ENCODE measurements at regions not wholly inside any gene's neighbourhood (a gene's known extent, or its start where the extent isn't known, plus 50 kb on each side); places are given as distances from the start of the nearest gene placed in this dataset.

GRCh38 chr18:78528411-78529258 is 451.0 kb upstream of the SALL3 start:
- intact Hi-C loops (cut with DNase I) = no loop called here
- peaks cover 0 to 4% of the 10 kb centered on the region in 2 donors for H3K4me1 ChIP-seq
- no peak overlapping the region for H3K27ac ChIP-seq
- no peaks in the 10 kb centered on the region for H3K9me3 ChIP-seq
- peaks cover 0 to 8% of the 10 kb centered on the region in 2 donors for H3K27me3 ChIP-seq
- H3K4me3 ChIP-seq = no peak overlapping the region
- ATAC-seq (no peak), DNase-seq (no peak)
- TF ChIP-seq, protein P1, sequence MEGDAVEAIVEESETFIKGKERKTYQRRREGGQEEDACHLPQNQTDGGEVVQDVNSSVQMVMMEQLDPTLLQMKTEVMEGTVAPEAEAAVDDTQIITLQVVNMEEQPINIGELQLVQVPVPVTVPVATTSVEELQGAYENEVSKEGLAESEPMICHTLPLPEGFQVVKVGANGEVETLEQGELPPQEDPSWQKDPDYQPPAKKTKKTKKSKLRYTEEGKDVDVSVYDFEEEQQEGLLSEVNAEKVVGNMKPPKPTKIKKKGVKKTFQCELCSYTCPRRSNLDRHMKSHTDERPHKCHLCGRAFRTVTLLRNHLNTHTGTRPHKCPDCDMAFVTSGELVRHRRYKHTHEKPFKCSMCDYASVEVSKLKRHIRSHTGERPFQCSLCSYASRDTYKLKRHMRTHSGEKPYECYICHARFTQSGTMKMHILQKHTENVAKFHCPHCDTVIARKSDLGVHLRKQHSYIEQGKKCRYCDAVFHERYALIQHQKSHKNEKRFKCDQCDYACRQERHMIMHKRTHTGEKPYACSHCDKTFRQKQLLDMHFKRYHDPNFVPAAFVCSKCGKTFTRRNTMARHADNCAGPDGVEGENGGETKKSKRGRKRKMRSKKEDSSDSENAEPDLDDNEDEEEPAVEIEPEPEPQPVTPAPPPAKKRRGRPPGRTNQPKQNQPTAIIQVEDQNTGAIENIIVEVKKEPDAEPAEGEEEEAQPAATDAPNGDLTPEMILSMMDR (IDR thresholded peaks at IDR 0.05) = no peak
- no peaks in the 10 kb centered on the region for H3K36me3 ChIP-seq

DNA sequence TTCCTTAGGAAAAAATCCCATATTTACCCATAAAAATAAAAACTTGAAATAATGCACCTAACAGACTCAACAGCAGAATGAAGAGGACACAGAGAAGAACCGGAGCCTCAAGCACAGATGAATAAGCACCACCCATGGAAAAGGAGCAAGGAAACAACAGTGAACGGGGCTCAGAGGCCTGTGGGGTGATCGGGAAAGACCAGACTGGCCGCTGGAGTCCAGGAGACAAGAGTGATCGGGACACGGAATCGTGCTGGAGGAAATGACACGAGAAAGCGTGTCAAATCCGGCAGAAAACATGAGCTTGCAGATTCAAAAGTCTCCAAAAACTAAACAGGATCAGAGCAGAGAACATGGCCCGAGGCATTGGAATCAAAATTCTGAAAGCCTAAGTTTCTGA is 448.0 kb upstream of the SALL3 start:
- H3K27me3 ChIP-seq = peaks cover 0 to 8% of the 10 kb centered on the region in 2 donors
- no peak for DNase-seq
- H3K27ac ChIP-seq = no peak overlapping the region
- intact Hi-C loops (cut with DNase I) = no loop called here
- no peak overlapping the region for H3K4me3 ChIP-seq
- no peak for ATAC-seq
- TF ChIP-seq, protein P1 (IDR thresholded peaks at IDR 0.05) = no peak
- no peaks in the 10 kb centered on the region for H3K9me3 ChIP-seq
- no peaks in the 10 kb centered on the region for H3K36me3 ChIP-seq
- H3K4me1 ChIP-seq = no peaks in the 10 kb centered on the region

DNA sequence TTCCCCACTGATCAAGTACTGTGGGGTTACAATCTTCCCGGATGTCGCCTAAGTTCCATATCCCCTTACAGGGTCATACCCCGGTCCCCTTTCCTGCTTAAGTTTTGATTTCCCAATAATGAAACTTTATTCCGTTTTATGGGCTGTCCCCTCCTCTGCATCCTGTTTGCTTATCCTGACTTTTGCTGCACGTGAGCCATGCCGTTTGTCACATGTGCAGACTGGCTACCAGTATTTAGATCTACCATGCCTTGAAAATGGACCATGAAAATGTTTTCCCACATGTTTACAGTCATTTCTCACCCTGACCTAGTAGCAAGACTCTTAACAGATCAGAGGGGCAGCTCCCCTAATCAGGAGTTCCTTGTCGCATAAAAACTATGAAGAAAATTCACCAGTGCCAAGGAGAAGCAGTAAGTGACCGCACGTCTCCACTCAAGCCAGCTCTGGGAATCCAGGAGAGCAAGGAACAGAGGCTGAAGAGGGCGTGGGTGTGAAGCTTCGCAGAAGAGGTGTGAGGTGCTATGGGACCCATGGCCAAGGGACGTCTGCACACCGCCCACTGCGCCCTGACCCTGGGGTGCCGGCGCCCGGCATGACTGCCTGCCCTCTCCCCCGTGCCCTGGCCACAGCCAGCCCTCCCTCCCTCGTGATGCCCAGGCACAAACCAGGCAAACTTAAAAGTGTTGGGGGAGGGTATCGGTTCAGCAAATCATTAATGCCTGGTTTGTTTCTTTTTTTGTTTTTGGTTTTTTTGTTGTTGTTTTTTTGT is 440.8 kb upstream of the SALL3 start:
- ATAC-seq = no peak
- H3K36me3 ChIP-seq = no peaks in the 10 kb centered on the region
- DNase-seq = no peak
- intact Hi-C loops (cut with DNase I) = no loop called here
- no peak overlapping the region for H3K4me3 ChIP-seq
- peaks cover 3 to 14% of the 10 kb centered on the region in 2 donors for H3K4me1 ChIP-seq
- no peaks in the 10 kb centered on the region for H3K27me3 ChIP-seq
- no peaks in the 10 kb centered on the region for H3K9me3 ChIP-seq
- H3K27ac ChIP-seq = no peak overlapping the region
- TF ChIP-seq, protein P1 (IDR thresholded peaks at IDR 0.05) = no peak

DNA sequence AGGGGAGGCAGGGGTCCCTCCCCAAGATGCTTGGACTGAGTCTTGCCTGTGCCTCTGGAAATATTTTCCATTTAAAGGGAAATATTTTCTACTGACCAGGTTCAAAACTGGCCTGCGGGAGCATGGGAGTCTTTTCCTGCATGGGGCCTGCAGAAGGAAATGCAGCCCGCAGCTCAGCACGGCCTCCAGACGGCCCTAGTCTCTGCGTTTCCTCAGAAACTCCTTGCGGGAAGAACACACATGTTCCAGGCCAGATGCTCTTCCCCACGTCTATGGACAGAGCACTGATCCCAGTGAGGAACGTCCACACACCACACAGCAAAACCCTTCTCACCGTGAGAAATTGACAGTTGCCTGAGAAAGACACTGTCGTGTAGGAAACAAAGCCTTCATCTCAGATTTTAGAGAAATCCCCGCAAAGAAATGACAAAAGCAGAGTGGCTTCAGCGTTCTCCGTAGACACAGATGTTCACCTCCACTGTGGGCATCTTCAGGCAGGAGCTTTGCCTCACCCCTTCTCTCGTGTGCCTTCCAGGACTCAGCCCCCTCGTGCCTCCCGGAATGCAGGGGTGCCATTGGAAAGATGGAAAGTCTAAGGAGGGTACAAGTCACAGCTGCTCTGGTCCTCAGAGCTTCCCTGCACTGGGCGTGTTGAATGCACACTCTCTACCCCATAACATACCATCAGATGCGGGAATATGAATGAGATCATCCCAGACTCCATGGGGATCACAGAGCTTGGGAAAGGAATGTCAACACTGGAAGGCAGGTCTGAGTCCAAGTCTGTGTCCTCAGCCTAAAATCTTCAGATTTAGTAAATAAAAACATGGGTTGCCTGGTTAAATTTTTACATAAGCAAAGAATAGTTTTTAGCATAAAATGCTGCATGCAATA is 438.7 kb upstream of the SALL3 start:
- H3K27ac ChIP-seq = no peak overlapping the region
- no peaks in the 10 kb centered on the region for H3K9me3 ChIP-seq
- DNase-seq (no peak), ATAC-seq (no peak)
- H3K27me3 ChIP-seq = no peaks in the 10 kb centered on the region
- peaks cover 3 to 14% of the 10 kb centered on the region in 2 donors for H3K4me1 ChIP-seq
- intact Hi-C loops (cut with DNase I) = no loop called here
- H3K36me3 ChIP-seq = no peaks in the 10 kb centered on the region
- TF ChIP-seq, protein P1 (IDR thresholded peaks at IDR 0.05) = no peak
- no peak overlapping the region for H3K4me3 ChIP-seq

All from left lung (tissue), 4 donors.